ENCODE measurements at regions not wholly inside any gene's neighbourhood (a gene's known extent, or its start where the extent isn't known, plus 50 kb on each side); places are given as distances from the start of the nearest gene placed in this dataset.

DNA sequence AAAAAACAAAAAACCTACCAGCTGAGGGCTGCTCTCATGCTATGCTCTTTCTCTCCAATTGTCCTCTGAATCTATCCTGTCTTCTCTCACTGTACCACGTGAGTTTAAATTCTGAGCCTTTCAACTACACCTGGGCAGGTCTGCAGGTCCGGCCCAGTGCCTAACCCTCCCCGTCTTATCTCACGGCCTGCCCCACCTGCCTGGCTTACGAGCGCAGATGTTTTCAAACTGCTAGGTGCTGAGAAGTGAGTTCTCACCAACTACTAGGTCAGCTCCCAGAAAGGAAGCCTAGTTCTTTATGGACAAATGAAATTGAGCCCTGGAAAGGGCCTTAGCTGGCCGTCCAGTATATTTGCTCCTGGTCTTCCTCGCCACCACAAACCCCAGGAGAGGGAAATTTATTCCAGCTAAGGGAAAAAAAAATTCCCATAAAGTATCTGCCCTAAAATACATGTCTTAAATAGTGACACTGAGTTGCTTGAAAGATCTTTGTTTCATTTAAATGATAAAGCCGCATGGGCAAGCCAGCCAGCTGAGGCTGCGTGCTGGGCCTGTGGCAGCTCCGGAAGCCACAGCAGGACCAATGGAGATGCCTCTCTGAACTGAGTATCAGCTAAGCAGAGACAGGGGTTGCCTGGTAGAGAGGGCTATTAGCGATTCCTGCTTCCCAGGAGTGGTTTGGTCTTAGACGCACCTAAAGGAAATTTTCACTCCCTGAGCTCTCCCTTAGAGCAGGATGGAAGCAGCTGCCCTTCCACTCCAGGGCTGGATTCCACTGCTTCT is 92.5 kb upstream of the NCK2 start:
- DNase-seq (ENCODE audit: low read depth), result no peak

DNA sequence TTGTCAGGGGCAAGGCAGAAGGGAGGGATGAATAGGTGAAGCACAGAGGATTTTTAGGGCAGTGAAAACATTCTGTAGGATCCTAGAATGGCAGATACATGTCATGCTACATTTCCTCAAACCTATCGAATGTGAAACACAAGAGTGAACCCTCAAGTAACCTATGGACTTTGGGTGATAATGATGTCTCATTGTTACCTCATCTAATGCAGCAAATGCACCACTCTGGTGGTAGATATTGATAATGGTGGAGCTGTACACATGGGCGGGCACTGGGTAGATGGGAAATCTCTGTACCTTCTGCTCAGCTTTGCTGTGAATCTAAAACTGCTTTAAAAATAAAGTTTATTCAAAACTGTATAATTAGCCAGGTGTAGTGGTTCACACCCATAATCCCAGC is 95.2 kb upstream of the NCK2 start:
- DNase-seq (ENCODE audit: low read depth), result no peak

DNA sequence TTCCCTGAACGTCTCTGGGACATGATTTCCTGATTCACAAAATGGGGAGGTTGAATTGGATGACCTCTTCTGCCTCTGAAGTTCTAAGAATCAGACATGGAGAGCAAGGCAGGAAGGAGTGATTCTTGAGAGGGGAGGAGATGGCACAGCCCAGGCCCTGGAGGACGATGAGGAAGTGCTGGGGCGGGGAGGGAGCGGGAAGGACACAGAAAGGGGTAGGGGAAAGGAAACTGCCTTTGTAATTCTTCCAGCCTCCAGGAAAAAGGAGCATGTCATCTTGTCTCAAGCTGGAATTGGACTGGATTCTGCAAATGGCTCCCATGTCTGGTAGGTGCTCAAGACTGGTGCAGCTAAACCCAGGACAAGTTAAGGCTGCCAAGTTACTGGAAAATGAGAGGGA is 97.0 kb upstream of the NCK2 start:
- DNase-seq (ENCODE audit: low read depth), result no peak

DNA sequence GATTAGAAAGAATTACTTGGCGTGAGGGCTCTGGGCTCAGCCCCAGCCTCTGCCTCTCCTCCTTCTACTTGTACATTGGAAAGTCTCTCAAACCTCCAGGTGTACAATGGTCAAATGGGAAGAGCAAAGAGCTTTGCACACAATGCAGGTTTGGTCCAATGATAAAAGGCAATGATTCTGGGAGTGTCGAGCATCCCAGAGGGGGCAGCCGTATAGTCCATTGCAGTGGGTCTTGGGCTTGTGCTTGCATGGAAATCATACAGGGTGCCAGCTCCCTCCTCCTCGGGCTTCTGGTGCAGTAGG is 98.0 kb upstream of the NCK2 start:
- no peak for DNase-seq (ENCODE audit: low read depth)

DNA sequence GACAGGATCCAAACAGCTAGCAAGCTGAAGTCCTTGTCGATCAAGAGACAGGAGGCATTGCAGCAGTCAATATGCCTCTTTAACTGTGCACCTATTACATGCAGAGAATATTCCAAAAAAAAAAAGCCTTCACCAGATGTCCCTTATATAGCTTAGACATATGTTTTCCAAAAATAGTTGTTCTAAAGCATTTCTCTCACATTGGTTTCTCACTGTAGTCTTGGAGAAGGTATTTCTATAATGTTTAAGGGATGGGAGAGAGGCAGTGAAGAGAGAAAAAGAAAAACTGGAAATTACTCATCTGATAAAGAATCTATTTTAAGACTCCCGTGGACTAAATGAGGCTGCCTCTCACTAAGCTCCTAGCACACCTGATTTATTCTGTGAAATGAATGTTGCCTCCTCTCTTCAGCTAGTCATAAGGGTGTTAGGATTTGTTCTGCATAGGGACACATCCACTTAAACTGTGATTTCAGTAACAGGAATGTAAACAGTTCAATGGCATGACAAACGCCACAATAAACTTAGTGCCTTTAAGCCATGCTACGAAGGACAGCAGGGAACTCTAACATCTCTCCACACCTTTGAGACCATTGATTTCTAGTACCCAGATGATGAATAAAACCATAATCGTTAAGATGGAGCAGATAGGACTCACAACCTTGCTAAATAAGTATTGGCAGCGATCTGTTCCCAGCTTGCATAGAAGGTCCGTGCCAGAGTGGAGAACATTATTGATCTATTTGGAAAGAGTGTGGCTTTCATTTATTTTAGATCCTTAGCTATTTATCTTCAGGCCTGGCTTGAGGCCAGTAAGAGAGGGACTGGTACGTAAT is 98.6 kb upstream of the NCK2 start:
- DNase-seq (ENCODE audit: low read depth), result no peak

DNA sequence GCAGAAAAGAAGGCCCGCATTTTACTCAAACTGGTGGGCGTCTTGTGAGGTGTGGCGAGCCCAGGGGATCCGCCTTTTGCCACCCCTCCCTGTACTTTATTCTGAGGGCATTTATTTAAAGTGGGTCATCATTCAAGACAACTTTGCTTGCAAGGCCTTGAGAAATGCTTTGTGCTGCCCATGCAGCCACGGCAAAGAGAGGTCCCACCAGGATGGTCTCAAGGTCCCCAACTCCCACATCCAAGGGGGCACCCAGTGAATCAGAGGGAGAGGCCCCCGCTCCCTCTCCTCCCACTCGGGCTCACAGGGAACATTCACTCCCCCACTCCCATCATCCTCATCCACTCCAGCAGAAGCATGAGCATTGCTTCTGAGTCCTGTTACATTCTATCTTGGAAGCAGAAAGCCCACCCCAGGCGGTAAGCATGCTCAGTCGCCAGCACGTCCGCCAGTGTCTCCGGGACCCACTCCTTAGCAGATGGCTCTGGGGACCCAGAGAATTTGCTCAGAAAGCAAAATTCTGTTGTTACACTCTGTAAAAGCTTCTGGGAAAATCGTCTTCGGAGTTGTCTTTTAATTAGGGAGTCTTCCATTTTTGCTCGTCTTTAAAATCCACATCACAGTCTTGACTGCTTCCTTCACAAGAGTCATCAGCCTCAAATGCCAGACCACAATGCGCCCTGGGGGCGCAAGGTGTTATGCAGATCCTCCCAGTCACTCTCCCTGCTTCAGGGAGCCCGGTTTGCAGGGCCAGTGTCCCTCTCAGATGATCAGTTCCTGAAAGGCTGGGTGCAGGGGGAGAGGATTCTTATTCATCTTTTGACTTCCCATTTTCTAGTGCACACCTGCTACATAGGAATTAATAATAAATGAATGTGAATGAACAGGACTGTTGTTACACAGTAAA is 99.4 kb upstream of the NCK2 start:
- DNase-seq (ENCODE audit: low read depth), result no peak

DNA sequence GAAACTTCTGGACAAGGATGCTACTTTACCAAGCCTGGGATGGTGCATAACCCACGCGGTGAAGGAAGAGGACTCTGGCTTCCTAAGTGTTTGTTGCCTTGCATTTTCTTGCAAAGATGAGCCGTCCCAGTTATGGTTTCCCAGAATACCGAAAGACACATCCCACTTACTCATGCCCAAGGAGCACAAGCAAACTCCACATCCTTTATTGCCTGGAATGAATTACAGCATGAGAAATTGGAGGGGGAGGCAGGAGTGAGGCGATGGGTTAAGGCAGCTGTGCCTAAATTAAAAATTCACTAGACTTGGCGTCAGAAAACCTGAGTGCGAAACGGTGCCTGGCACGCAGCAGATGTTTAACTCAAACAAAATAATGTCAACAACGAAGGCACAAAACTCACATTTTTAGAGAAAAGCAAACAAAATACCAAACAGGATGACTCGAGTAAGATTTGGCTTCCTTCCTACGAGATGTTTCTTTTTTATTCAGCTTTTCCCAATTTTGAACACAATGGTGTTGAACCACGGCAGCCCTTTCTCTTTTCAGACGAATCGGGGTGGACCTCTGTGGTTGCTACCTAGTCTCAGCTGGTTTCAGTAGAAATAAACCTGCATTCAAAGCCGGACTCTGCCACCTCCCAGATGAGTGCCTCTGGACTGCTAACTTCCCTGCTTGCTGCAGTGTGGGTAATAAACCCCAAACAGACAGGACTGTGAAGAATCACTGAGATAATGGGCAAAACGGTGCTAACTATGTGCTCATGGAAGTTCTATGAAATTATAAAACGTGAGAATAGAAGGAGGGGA is 100.3 kb upstream of the NCK2 start:
- no peak for DNase-seq (ENCODE audit: low read depth)

DNA sequence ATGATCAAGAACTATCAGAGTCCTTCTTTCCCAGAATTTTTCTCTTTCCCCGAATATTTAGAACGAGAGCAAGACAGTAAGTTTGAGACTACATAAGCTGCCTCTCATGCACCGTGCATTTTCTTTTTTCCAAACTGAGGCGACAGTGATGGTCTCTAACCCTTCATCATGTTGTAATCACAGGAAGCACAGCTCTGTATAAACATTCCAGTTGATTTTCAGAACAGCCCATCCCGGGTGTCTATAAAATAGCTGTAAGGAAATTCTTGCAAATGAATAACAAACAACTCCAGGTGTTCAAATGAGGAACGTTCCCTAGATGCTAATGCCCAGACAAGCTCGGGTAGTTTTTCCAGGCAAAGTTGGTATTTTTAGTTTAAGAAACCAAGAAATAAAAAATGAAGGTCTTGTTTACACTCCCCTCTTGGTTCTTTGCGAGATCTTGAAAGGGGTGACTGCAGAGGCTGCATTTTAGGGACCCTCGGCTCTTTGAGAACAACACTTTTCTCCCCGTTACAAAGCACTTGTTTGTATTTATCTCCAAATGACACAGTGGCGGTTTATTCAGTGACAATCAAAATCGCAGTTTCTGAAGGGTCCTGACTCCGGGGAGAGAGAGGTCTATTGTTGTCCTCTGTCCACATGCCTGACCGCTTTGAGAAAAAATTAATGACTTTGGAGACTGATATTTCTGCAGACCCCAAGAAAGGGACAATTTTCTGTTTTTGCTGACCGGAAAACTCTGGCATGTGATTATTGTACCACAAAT is 101.1 kb upstream of the NCK2 start:
- DNase-seq (ENCODE audit: low read depth), result no peak

DNA sequence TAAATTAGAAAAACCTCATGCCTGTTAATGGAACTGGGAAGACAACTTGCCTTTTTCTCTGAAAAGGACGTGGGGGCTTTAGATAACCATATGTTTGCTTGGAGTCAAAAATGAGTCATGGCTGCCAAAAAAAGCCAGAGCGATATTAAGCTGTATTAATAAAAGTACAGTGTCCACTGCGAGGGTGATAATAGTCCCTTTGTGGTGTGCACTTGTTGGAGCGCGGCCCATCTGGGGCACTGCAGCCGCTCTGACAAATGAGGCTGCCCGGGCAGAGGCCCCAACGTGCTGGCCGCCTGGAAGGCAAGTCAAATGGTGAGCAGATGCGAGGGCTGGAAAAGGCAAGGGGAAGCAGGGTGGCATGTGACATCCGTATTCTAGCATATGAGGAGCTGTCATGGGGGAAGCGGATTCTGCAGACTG is 103.3 kb upstream of the NCK2 start:
- no peak for DNase-seq (ENCODE audit: low read depth)

DNA sequence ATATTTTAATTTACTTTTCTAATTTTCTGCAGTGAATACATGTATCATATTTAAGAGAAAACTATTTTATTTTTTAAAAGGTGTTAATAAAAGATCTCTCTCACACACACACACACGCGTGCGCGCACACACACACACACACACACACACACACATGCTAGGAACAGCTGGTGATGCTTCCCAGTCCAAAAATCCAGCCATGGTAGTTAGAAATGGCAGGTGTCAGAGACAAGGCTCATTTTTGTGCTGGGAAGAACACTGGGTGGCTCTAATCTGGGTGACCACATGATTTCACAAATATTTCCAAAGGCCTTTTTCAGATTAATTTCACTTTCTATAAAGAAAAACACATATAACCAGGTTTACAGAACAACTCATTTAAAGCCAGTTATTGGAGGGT is 104.5 kb upstream of the NCK2 start:
- DNase-seq (ENCODE audit: low read depth), result no peak

DNA sequence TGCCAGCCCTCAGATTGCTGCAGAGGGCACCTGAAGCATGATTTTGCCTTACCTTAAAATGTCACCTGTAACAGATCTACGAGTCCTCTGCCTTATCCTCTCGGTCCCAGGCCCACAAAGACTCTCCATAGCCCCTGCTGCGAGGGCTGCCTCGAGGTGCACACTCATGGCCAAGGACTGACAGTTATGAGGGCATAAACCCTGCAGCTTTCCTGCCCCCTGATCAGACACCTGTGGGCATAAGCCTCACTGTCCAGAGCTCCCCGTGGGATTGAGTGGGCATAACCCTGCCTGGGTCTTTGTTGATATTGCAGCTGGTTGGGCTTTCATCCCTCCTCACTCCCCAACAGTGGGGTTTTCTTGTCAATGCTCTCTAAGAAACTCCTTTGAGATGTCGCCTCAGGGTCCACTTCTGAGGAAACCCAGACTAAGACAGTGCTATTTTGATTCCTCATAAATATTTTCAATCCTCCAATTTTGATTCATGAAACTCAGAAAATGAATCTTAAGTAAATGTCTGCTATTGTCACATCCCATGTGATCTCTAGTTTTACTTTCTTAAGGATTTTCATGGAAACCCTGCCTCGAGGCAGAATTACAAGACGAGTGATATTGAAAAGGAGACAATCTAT is 108.5 kb upstream of the NCK2 start:
- DNase-seq (ENCODE audit: low read depth), result no peak

DNA sequence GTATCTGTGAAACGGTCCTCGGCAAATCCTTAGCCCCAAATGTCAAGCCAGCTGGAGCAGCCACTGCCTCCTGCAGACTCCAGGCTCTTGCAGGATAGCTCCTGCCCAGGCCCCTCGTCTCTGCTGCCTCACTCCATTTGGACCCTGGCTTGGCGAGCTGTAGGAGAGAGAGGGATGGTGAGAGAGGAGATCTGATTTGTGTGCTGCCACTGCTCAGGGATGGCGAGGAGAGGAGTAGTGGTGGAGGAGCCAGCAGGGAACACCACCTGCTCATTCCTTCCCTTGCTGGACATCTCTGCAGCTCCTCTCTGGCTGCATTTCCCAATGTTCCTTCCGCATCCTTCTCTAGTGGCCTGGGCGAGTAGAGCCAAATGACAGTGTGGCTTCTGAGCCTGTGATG is 109.1 kb upstream of the NCK2 start:
- DNase-seq (ENCODE audit: low read depth), result no peak

DNA sequence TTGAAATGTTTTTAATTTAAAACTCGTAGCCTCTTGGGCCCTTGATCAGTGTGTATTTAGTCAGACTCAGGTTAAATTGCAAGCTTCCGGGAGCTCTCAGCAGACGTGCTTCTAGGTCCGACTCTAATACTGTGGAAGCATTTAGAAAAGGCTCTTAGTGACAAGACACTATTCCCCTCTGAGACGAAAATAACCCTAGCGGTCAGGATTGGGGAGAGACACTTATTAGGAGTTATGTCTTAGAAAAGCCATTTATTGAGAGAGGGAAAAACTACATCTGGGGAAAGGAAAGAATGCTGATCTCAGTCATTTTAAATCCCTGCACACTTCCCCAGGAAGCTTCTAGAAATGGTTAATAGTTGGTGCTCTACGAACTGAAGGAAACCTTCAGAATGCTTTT is 110.5 kb upstream of the NCK2 start:
- DNase-seq (ENCODE audit: low read depth), result no peak

DNA sequence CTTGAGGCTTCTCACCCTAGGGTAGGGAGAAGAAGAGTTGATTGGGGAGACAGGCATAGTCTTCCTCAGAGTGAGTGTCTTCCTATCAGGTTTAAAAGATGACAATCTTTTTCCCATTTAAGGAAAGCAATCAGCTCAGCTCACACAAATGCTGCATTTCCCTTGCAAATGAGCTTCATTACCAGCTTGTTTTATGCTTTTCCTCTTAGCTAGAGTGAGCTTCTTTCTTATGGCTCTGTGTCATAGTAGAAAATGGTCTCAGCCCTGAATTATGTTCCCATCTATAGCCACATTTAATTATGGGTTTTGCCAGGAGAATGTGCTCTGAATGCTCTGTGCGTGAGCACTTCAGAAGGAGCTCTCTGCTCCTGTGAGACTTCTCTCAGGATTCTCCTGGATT is 112.8 kb upstream of the NCK2 start:
- DNase-seq (ENCODE audit: low read depth), result no peak

DNA sequence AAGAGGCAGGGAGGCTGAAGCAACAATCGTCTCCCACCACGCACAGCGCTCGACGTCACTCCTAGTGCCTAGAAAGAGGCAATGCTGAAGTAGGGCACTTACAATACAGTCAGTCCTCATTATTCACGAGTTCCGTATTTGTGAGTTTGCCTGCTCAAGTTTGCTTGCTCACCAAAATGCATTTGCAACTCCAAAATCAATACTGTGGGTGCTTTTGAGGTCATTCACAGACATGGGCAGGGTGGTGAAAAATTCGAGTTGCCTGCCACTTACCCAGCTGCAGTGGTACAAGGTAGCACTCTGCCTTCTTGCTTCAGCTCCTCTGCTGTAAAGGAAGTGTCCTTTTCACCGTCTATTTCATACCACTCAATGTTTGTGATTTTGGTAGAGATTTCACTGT is 113.7 kb upstream of the NCK2 start:
- no peak for DNase-seq (ENCODE audit: low read depth)

DNA sequence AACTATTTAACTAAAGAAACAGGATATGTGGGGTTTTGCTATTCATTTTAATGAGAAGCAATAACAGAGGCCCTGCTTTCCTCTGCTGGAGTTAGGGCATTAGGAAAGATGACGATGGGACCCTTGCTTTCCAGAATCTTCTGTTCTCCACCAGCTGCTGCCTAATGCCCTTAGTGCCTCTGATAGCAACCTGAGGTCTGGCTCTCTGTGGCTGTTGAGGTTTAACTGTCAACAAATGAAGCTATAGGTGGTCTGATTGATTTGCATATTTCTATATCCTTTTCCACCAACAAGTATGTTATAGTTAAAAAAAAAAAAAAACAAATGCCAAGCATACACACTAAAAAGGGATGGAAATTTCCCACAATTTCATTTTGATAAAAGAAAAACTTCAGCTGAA is 115.1 kb upstream of the NCK2 start:
- no peak for DNase-seq (ENCODE audit: low read depth)

DNA sequence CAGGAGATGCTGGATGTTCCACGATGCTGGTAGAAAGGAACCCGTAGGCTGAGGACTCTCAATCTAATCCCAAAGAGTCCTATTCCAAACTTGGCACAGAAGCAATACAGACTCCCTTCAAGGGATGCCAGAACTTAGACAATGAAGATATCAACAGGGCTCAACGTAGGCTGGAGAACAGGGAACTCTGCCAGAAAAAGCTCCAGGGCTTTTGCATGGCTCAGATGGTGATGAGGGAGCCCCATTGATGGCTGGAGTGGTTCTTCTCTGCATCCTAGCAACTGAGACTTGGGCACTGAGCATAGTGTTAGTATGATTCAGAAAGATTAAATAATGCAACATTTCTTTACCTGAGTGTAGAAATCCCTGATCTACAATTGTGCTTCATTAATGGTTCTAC is 117.2 kb upstream of the NCK2 start:
- DNase-seq (ENCODE audit: low read depth), result no peak

DNA sequence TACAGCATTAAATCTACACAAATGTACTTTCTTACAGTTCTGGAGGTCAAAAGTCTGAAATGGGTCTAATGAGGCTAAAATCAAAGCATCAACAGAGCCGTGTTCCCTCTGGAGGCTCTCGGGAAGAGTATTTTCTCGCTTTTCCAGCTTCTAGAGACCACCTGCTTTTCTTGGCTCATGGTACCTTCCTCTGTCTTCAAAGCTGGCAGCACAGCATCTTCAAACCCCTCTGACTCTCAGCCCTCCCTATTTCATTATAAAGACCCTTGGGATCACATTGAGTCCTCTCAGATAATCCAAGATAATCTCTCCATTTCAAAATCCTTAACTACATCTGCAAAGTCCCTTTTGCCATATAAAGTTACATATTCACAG is 117.8 kb upstream of the NCK2 start:
- no peak for DNase-seq (ENCODE audit: low read depth)

DNA sequence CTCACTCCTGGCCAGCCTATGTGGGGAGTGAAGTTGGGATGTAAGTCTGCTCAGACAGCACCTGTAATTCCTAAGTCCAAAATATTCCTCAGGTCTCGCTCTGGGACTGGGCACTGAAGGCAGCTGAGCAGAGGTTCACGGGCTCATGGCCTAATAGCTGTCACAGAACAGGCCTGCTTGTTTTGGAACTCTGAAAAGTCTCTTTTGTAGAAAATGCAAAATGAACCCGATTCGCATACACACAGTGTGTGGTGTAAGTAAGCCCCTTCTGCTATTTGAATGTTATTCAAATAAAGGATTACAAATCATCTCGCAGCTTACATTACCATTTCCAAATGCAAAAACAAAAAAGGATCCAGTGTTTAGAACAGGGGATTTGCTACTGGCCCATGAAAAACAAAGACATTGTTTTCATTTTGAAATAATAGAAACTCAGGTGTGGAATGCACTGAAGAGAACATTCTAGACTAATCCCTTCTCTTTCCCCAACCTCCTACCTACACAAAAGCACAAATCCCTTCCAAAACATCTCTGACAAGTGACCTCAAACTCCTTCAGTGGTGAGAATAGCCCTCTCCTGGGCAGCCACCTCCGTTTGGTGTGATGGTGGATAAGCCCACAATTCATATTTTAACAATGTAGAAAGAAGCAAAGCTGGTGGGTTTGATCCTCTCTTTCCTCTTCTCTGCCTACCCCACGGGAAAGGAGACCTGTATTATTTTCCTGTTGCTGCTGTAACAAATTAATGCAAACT is 118.3 kb upstream of the NCK2 start:
- DNase-seq (ENCODE audit: low read depth), result no peak

DNA sequence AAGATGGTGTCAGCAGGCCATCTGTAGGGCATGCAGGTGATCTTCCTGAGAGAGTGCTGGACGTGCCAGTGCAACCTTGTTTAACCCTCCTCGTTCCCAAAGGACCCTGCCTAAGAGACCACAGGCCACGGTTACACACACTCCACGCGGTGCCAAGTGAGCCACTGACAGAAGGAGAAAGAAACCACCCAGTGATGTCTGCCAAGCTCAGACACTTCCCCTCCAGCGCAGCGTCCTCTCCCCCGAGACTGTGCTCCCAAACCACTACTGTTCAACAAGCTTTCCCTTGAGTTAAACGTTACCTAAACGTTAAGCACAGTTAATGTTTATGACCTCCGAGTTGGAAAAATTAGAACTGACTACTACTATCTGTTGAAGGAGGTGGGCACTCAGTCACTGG is 119.1 kb upstream of the NCK2 start:
- DNase-seq (ENCODE audit: low read depth), result no peak
